NCI-H1105 (cell line): ENCODE measurements at regions not wholly inside any gene's neighbourhood (a gene's known extent, or its start where the extent isn't known, plus 50 kb on each side); places are given as distances from the start of the nearest gene placed in this dataset.
"Not testable (repeated sequence)": the region's sequence is repeated elsewhere in the genome, so short reads cannot be mapped to it uniquely, and the experiment has no call there.

Experiments
- DNase-seq: peaks from one replicate; lab custom pipeline; 2025; lab: John Stamatoyannopoulos, UW

- DNase-seq = no peak
Measured at GRCh38 chr4:13986548-13986947, 359.0 kb upstream of the BOD1L1 start.

- DNase-seq = no peak
Measured at GRCh38 chr4:13988353-13989305, 361.1 kb upstream of the BOD1L1 start.

GRCh38 chr4:13989501-13989900 is 362.0 kb upstream of the BOD1L1 start:
- no peak for DNase-seq

GRCh38 chr4:13990596-13991589 is 363.4 kb upstream of the BOD1L1 start:
- no peak for DNase-seq

- no peak for DNase-seq
Measured at GRCh38 chr4:13992041-13992440, 364.5 kb upstream of the BOD1L1 start.

- DNase-seq = no peak
Measured at GRCh38 chr4:13992975-13993520, 365.5 kb upstream of the BOD1L1 start.

- DNase-seq = no peak
Measured at GRCh38 chr4:13994016-13994415, 366.5 kb upstream of the BOD1L1 start.

GRCh38 chr4:13998850-13999445 is 371.4 kb upstream of the BOD1L1 start:
- no peak for DNase-seq

GRCh38 chr4:14000091-14000814 is 372.7 kb upstream of the BOD1L1 start:
- peak; percentile 3 for DNase-seq

- not testable (repeated sequence) for DNase-seq
Measured at GRCh38 chr4:14002331-14002730, 374.8 kb upstream of the BOD1L1 start.

GRCh38 chr4:14008494-14008893 is 381.0 kb upstream of the BOD1L1 start:
- DNase-seq = no peak

GRCh38 chr4:14018191-14018853 is 390.8 kb upstream of the BOD1L1 start:
- DNase-seq = no peak

- no peak for DNase-seq
Measured at GRCh38 chr4:14022456-14022855, 394.9 kb upstream of the BOD1L1 start.

- no peak for DNase-seq
Measured at GRCh38 chr4:14023036-14023435, 395.5 kb upstream of the BOD1L1 start.

GRCh38 chr4:14023896-14024295 is 396.4 kb upstream of the BOD1L1 start:
- DNase-seq = no peak

- no peak for DNase-seq
Measured at GRCh38 chr4:14025111-14025510, 397.6 kb upstream of the BOD1L1 start.

- DNase-seq = no peak
Measured at GRCh38 chr4:14025891-14026290, 398.4 kb upstream of the BOD1L1 start.

GRCh38 chr4:14028862-14029261 is 401.3 kb upstream of the BOD1L1 start:
- DNase-seq = no peak

GRCh38 chr4:14035076-14035475 is 407.6 kb upstream of the BOD1L1 start:
- no peak for DNase-seq

GRCh38 chr4:14043203-14043602 is 415.7 kb upstream of the BOD1L1 start:
- no peak for DNase-seq

GRCh38 chr4:14046642-14047041 is 419.1 kb upstream of the BOD1L1 start:
- DNase-seq = no peak
